Gastrocnemius medialis (tissue), 4 donors: ENCODE measurements at regions not wholly inside any gene's neighbourhood (a gene's known extent, or its start where the extent isn't known, plus 50 kb on each side); places are given as distances from the start of the nearest gene placed in this dataset.

Experiments used
- CTCF ChIP-seq, 5 experiments: fragments of 450-650 bp in 3 of 5; fragments of 200-600 bp in 2 of 5; sonication (generic) in 2 of 5; IDR thresholded peaks in 4 of 5; conservative IDR thresholded peaks in 1 of 5; 1 replicate in 4 of 5; 2 replicates in 1 of 5; pipeline ENCODE4 v1.5.1; 2016 to 2019; ENCODE audit warnings: antibody characterized with exemption in 5 of 5, mild to moderate bottlenecking in 3 of 5, moderate library complexity in 3 of 5
- POLR2A ChIP-seq, 2 donors: fragments of 450-650 bp; IDR thresholded peaks; one replicate each; pipeline ENCODE4 v1.6.1; 2017; ENCODE audit warnings: antibody characterized with exemption in 2 of 2, mild to moderate bottlenecking in 2 of 2, moderate library complexity in 2 of 2

- TF ChIP-seq POLR2A (IDR thresholded peaks at IDR 0.05), result no peak
- TF ChIP-seq CTCF (IDR thresholded peaks at IDR 0.05 in 4 of 5, conservative IDR thresholded peaks at IDR 0.05 in 1 of 5), result no peak
Observed at GRCh38 chr4:124964251-124964650, 251.7 kb upstream of the ANKRD50 start.
